ENCODE measurements at regions not wholly inside any gene's neighbourhood (a gene's known extent, or its start where the extent isn't known, plus 50 kb on each side); places are given as distances from the start of the nearest gene placed in this dataset.

DNA sequence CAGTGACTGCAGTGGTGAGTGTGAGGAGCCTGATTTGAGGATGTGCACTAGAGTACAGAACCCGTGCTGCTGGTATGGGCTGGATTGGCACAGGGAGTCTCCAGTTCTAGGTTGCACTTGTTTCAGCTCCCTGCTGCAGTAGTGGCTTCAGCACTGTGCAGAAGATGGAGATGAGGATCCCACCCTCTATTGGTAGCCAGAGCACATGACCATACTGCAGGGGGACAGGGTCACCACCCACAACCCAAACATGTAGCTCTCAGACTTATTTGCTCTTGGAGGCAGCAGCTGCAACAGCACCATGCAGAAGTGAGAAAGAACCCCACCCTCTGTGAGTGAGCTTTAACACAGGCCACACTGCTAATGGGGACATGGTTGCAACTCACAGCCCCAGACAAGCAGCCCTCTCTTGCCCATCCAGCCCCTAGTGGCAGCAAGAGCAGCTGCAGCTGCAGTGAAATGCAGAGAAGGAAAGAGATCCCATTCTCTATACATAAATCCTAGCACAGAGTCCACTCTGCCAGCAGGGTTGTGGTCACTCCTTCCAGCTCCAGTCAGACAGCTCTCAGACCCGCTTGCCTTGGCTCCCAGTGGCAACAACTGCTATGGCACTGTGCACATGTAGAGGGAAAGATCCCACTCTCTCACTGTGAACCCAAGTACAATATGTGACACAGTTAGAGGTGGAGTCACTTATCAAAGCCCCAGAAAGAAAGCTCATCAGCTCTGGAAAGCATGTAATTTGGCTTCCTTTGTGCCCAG lies 51.4 kb upstream of the SCIN start:
- DNase-seq (ENCODE audit: low read depth) = peak; percentile 32

DNA sequence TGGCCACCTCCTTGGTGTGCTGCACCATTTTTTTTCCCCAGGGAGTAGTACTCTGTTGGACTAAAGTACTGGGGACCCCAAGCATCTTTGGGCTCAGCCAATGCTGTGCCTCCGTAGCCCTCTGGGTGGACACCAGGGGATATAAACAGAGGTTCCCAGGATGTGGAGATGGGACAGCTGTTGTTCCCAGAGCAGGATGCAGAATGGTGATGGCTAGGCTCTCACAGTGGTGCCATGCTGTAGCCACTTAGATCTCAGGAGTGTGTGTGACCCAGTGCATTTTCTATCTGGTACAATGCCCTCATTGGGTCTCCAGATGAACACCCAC lies 50.9 kb upstream of the SCIN start:
- DNase-seq (ENCODE audit: low read depth) = no peak

Measured in LHCN-M2 (cell line).